ENCODE measurements at regions not wholly inside any gene's neighbourhood (a gene's known extent, or its start where the extent isn't known, plus 50 kb on each side); places are given as distances from the start of the nearest gene placed in this dataset.
A peak's percentile ranks its signal among the peaks of the same experiment; 100 is the strongest.
"Not testable (repeated sequence)": the region's sequence is repeated elsewhere in the genome, so short reads cannot be mapped to it uniquely, and the experiment has no call there.

DNA sequence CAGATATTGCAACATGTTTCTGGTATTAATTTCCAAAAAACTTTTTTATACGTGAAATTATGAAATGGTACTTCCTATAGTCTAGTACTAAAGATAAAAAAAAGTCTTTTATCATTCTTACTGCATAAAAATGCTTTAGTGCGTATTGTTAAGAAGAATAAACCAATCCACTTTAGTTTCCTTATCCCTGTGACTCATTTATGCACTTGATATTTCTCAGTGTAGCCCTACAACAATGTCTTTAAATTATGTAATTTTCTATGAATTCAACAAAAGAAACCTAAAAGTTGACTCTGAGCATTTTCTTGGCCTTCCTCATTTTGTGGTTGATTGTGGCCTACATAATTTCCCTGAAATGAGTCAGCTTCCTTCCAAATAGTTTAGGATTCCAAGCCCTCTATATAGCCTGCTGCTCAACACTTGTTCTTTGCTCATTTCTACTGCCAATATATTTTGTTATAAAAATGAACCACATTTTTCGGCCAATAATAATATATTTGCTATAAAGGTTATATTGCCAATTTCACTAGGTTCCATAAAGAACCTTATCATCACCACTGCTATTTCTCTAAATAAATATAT, 961.7 kb upstream of the ADAMTS5 start:
- not testable (repeated sequence) for H3K4me3 ChIP-seq (ENCODE audit: low read depth, low read length); H3K27me3 ChIP-seq (ENCODE audit: control insufficient read depth, insufficient read depth, low read length); H3K36me3 ChIP-seq (ENCODE audit: control insufficient read depth, insufficient read depth, low read length); FAIRE-seq
- DNase-seq (ENCODE audit: low read depth), result peak; percentile 75

DNA sequence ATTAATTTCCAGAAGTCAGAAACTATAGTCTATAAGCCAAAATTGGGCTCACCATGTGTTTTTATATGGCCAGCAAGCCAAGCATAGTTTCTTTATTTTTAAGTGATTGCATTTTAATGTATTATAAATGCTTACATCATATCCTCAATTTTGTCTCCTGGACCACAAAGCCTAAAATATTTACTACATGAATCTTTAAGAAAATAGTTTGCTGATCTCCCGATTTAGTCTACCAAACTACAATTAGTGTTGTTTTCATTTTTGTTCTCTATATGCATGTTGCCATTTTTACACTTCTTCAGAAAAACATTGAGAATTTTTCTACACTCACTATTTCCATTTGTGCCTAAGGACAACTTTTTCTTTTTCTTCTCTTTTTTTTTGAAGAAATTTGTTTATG, 954.5 kb upstream of the ADAMTS5 start:
- H3K27me3 ChIP-seq (ENCODE audit: control insufficient read depth, insufficient read depth, low read length); H3K36me3 ChIP-seq (ENCODE audit: control insufficient read depth, insufficient read depth, low read length); DNase-seq (ENCODE audit: low read depth); FAIRE-seq; H3K4me3 ChIP-seq (ENCODE audit: low read depth, low read length): not testable (repeated sequence)

DNA sequence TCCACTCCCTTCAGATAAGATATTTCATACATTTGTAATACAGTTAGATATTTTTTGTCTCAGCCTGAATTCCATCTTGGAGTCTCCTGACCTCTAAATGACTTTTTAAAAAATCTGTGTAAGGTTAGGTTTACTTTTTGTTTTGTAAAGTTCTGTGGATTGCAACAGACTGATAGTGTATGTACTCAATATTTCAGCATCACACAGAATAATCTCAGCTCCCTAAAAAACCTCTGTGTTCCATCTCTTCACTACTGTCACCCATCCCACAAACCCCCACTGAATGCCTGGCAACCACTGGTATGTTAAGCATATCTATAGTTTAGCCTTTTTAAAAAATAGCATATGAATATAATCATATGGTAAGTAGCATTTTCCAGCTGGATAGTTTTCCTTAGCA, 951.1 kb upstream of the ADAMTS5 start:
- not testable (repeated sequence) for DNase-seq (ENCODE audit: low read depth); H3K4me3 ChIP-seq (ENCODE audit: low read depth, low read length); H3K27me3 ChIP-seq (ENCODE audit: control insufficient read depth, insufficient read depth, low read length); H3K36me3 ChIP-seq (ENCODE audit: control insufficient read depth, insufficient read depth, low read length); FAIRE-seq

DNA sequence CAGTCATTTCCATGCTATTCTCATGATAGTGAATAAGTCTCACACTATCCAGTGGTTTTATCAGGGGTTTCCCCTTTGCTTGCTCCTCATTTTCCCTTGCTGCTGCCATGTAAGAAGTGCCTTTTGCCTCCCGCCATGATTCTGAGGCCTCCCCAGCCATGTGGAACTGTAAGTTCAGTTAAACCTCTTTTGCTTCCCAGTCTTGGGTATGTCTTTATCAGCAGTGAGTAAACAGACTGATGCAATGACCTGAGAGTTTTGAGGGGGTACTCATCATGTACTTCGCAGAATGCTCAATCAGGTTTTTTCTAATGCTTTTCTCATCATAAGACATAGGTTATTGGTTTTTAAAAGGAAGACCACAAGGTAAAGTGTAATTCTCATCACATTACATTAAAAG, 949.4 kb upstream of the ADAMTS5 start:
- FAIRE-seq, result not testable (repeated sequence)

DNA sequence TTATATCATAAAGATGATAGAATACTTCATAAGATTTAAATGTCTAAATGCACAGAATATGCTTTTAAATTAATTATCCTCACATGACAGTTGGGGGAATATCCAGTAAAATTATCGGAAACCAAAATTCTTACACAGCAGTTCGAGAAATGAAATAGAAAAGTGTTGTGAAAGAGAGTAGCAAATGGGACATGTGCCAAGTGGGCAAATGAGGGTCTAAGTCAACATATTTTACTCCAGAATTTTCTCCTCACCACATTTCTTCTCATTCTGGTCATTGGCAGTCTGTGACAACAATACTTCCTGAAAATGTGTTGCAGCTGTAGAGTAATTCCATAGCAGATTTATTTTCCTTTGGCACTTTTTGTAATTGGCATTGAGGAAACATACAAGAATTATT, 945.2 kb upstream of the ADAMTS5 start:
- not testable (repeated sequence) for H3K36me3 ChIP-seq (ENCODE audit: control insufficient read depth, insufficient read depth, low read length); H3K4me3 ChIP-seq (ENCODE audit: low read depth, low read length); H3K27me3 ChIP-seq (ENCODE audit: control insufficient read depth, insufficient read depth, low read length); DNase-seq (ENCODE audit: low read depth); FAIRE-seq

More for the DNA sequence above, 949.4 kb upstream of the ADAMTS5 start:
- not testable (repeated sequence) for H3K27me3 ChIP-seq (ENCODE audit: control insufficient read depth, insufficient read depth, low read length); H3K4me3 ChIP-seq (ENCODE audit: low read depth, low read length); H3K36me3 ChIP-seq (ENCODE audit: control insufficient read depth, insufficient read depth, low read length)
- DNase-seq (ENCODE audit: low read depth), result peak; percentile 67

DNA sequence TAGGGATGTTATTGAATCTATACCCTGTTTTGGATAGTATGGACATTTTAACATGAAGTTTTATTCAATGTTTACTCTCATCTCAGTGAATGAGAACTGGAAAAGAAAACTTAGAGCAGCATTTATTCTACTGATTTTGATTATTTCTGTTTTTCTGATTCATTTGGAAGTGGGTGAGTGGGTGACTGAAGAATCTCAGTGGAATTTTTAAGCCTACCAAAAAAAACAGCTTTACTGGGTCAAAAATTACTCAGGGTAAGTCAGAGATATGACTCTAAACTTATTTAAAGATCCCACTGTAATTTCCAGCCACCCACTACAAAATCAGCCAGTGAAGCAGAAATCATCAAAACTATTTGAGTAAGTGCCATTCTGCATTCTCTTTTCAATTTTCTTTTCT, 942.6 kb upstream of the ADAMTS5 start:
- not testable (repeated sequence) for FAIRE-seq; H3K4me3 ChIP-seq (ENCODE audit: low read depth, low read length); DNase-seq (ENCODE audit: low read depth)

DNA sequence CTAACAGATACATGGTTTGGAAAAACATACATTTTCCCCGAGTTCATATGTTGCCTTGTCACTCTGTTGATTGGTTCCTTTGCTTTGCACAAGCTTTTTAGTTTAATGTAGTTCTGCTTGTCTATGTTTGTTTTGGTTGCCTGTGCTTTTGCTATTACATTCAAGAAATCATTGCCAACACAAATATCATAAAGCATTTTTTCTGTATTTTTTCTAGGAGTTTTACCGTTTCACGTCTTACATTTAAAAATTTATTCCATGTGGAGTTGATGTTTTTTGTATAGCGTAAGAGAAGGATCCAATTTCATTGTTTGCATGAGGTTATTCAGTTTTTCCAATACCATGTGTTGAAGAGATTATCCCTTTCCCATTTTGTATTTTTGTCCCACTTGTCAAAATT, 941.9 kb upstream of the ADAMTS5 start:
- H3K36me3 ChIP-seq (ENCODE audit: control insufficient read depth, insufficient read depth, low read length); H3K4me3 ChIP-seq (ENCODE audit: low read depth, low read length); H3K27me3 ChIP-seq (ENCODE audit: control insufficient read depth, insufficient read depth, low read length); DNase-seq (ENCODE audit: low read depth); FAIRE-seq: not testable (repeated sequence)

More for the DNA sequence above, 942.6 kb upstream of the ADAMTS5 start:
- H3K27me3 ChIP-seq (ENCODE audit: control insufficient read depth, insufficient read depth, low read length); H3K36me3 ChIP-seq (ENCODE audit: control insufficient read depth, insufficient read depth, low read length): not testable (repeated sequence)

DNA sequence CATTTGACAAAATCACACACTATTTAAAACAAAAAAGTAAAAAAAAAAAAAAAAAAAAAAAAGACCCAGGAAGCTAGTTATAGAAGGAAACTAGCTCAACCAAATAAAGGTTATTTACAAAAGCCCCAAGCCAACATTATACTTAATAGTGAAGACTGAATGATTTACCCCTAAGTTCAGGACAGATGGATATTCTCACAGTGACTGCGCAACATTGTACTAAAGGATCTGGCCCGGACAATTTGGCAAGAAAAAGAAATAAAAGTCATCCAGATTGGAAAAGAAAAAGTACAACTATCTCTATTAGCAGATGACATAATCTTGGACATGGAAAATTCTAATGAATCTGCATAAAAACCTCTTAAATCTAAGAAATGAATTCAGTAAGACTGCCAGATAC, 936.0 kb upstream of the ADAMTS5 start:
- not testable (repeated sequence) for FAIRE-seq; H3K36me3 ChIP-seq (ENCODE audit: control insufficient read depth, insufficient read depth, low read length); H3K4me3 ChIP-seq (ENCODE audit: low read depth, low read length); DNase-seq (ENCODE audit: low read depth); H3K27me3 ChIP-seq (ENCODE audit: control insufficient read depth, insufficient read depth, low read length)

DNA sequence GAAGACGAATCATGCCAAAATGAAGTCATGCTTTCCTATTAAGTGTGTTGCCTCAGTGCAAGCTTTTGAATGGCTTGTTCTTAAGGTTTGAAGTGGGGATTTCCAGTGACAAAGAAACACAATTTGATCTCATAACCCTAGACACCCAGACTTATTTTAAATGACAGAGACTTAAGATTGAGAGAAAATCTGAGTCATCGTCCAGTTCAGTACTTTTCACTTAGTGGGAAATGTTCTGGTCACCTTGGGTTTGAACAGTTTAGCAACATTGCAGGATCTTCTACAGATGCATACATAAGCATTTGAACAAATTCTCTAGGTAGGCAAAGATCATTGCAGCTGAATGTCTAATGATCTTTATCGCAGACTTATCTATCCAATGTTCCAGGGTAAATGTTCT, 926.7 kb upstream of the ADAMTS5 start:
- H3K36me3 ChIP-seq (ENCODE audit: control insufficient read depth, insufficient read depth, low read length); FAIRE-seq; H3K27me3 ChIP-seq (ENCODE audit: control insufficient read depth, insufficient read depth, low read length); H3K4me3 ChIP-seq (ENCODE audit: low read depth, low read length): not testable (repeated sequence)
- peak; percentile 33 for DNase-seq (ENCODE audit: low read depth)

DNA sequence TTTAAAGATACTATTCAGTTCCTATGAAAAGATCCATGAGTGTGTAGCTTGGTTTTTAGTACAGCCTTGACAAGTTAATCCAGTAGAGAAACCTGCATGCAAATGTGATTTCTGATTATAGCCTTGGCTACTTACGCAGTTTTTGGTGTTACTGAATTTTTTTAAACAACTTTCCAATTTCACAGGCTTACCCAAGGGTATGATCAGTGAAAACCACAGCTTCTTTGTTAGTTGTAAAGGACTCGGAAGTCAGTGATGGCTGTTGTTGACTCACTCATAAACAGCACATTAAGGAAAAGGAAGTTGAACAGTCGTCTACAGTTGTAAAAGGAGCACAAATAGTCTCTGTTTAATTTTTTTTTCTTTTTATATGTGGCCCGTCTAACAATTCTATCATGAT, 924.6 kb upstream of the ADAMTS5 start:
- peak; percentile 6 for DNase-seq (ENCODE audit: low read depth)
- FAIRE-seq; H3K27me3 ChIP-seq (ENCODE audit: control insufficient read depth, insufficient read depth, low read length); H3K4me3 ChIP-seq (ENCODE audit: low read depth, low read length); H3K36me3 ChIP-seq (ENCODE audit: control insufficient read depth, insufficient read depth, low read length): not testable (repeated sequence)

DNA sequence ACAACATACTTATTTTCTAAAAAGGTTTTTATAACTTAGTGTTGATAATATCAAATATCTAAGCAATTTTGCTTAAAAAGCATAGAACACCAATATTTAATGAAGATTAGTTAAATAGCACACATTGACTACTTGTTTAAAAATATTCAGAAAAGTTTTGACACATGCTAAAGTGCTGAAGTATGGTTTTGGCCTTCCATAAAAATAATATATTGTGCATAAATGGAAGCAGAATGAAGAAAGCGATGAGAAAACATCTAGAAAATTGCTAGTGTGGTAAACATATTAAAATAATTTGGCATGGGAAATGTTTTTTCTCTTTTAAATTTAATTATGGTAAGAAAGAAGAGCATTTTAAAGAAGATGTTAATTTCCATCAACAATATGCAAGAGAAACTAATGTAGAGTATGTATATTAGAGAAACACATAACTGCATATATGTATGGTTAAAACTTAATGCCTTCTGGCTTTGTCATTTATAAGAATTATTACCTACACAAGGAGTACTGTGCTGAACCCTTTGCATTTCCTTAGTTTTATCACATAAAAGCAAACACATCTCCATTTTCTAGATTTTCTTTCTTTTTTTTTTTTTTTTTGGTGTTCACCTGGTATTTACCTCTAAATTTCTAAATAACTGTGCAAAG, 921.0 kb upstream of the ADAMTS5 start:
- H3K4me3 ChIP-seq (ENCODE audit: low read depth, low read length); FAIRE-seq; H3K27me3 ChIP-seq (ENCODE audit: control insufficient read depth, insufficient read depth, low read length); H3K36me3 ChIP-seq (ENCODE audit: control insufficient read depth, insufficient read depth, low read length); DNase-seq (ENCODE audit: low read depth): not testable (repeated sequence)
